ENCODE measurements at regions not wholly inside any gene's neighbourhood (a gene's known extent, or its start where the extent isn't known, plus 50 kb on each side); places are given as distances from the start of the nearest gene placed in this dataset.

GRCh38 chr7:34453150-34453549 is 204.9 kb upstream of the NPSR1 start:
- no peaks in the 10 kb centered on the region for H3K27me3 ChIP-seq (ENCODE audit: control insufficient read depth, insufficient read depth, low read length)
- WGBS (ENCODE audit: insufficient coverage, low lambda C conversion rate) = 75% methylated on average over 2 of the region's 2 CpGs
- no peak overlapping the region for H3K4me3 ChIP-seq (ENCODE audit: low read length)
- DNase-seq = no peak
- no peaks in the 10 kb centered on the region for H3K4me1 ChIP-seq (ENCODE audit: control insufficient read depth, insufficient read depth, low read length)
- H3K27ac ChIP-seq (ENCODE audit: low read length) = no peak overlapping the region
- H3K36me3 ChIP-seq (ENCODE audit: control insufficient read depth, insufficient read depth, low read length) = no peaks in the 10 kb centered on the region
- no peaks in the 10 kb centered on the region for H3K9me3 ChIP-seq (ENCODE audit: control insufficient read depth, low read depth, low read length)

- Histone ChIP-seq H3K27ac (ENCODE audit: low read length) (no peak overlapping the region), H3K36me3 (ENCODE audit: control insufficient read depth, insufficient read depth, low read length) (no peaks in the 10 kb centered on the region), H3K4me3 (ENCODE audit: low read length) (no peak overlapping the region), H3K4me1 (ENCODE audit: control insufficient read depth, insufficient read depth, low read length) (no peaks in the 10 kb centered on the region), H3K27me3 (ENCODE audit: control insufficient read depth, insufficient read depth, low read length) (no peaks in the 10 kb centered on the region), H3K9me3 (ENCODE audit: control insufficient read depth, low read depth, low read length) (no peaks in the 10 kb centered on the region)
- no CpG with 5 or more reads among the region's 4 CpGs for WGBS (ENCODE audit: insufficient coverage, low lambda C conversion rate)
- DNase-seq = no peak
These were observed 203.6 kb upstream of the NPSR1 start for GRCh38 chr7:34454381-34454780.

GRCh38 chr7:34457329-34457728 is 200.7 kb upstream of the NPSR1 start:
- no peaks in the 10 kb centered on the region for H3K36me3 ChIP-seq (ENCODE audit: control insufficient read depth, insufficient read depth, low read length)
- no peak for DNase-seq
- no peak overlapping the region for H3K27ac ChIP-seq (ENCODE audit: low read length)
- no CpG with 5 or more reads among the region's 7 CpGs for WGBS (ENCODE audit: insufficient coverage, low lambda C conversion rate)
- no peak overlapping the region for H3K4me3 ChIP-seq (ENCODE audit: low read length)
- H3K27me3 ChIP-seq (ENCODE audit: control insufficient read depth, insufficient read depth, low read length) = no peaks in the 10 kb centered on the region
- H3K9me3 ChIP-seq (ENCODE audit: control insufficient read depth, low read depth, low read length) = no peaks in the 10 kb centered on the region
- H3K4me1 ChIP-seq (ENCODE audit: control insufficient read depth, insufficient read depth, low read length) = no peaks in the 10 kb centered on the region

GRCh38 chr7:34463830-34464229 is 194.2 kb upstream of the NPSR1 start:
- DNase-seq = no peak
- no peaks in the 10 kb centered on the region for H3K4me1 ChIP-seq (ENCODE audit: control insufficient read depth, insufficient read depth, low read length)
- H3K4me3 ChIP-seq (ENCODE audit: low read length) = no peak overlapping the region
- H3K27me3 ChIP-seq (ENCODE audit: control insufficient read depth, insufficient read depth, low read length) = no peaks in the 10 kb centered on the region
- H3K9me3 ChIP-seq (ENCODE audit: control insufficient read depth, low read depth, low read length) = no peaks in the 10 kb centered on the region
- H3K36me3 ChIP-seq (ENCODE audit: control insufficient read depth, insufficient read depth, low read length) = no peaks in the 10 kb centered on the region
- no CpG with 5 or more reads among the region's 1 CpG for whole genome bisulfite sequencing (ENCODE audit: insufficient coverage, low lambda C conversion rate)
- H3K27ac ChIP-seq (ENCODE audit: low read length) = no peak overlapping the region

GRCh38 chr7:34471844-34472243 is 186.2 kb upstream of the NPSR1 start:
- Histone ChIP-seq H3K27ac (ENCODE audit: low read length) (no peak overlapping the region), H3K27me3 (ENCODE audit: control insufficient read depth, insufficient read depth, low read length) (no peaks in the 10 kb centered on the region), H3K4me3 (ENCODE audit: low read length) (no peak overlapping the region), H3K4me1 (ENCODE audit: control insufficient read depth, insufficient read depth, low read length) (no peaks in the 10 kb centered on the region), H3K36me3 (ENCODE audit: control insufficient read depth, insufficient read depth, low read length) (no peaks in the 10 kb centered on the region), H3K9me3 (ENCODE audit: control insufficient read depth, low read depth, low read length) (peaks cover 21% of the 10 kb centered on the region)
- no peak for DNase-seq

- no peak overlapping the region for H3K27ac ChIP-seq (ENCODE audit: low read length)
- H3K27me3 ChIP-seq (ENCODE audit: control insufficient read depth, insufficient read depth, low read length) = no peaks in the 10 kb centered on the region
- no peak overlapping the region for H3K4me3 ChIP-seq (ENCODE audit: low read length)
- no peak for DNase-seq
- no CpG with 5 or more reads among the region's 4 CpGs for WGBS (ENCODE audit: insufficient coverage, low lambda C conversion rate)
- no peaks in the 10 kb centered on the region for H3K9me3 ChIP-seq (ENCODE audit: control insufficient read depth, low read depth, low read length)
- no peaks in the 10 kb centered on the region for H3K36me3 ChIP-seq (ENCODE audit: control insufficient read depth, insufficient read depth, low read length)
- H3K4me1 ChIP-seq (ENCODE audit: control insufficient read depth, insufficient read depth, low read length) = no peaks in the 10 kb centered on the region
These were observed 171.6 kb upstream of the NPSR1 start for GRCh38 chr7:34486371-34486770.

- H3K27me3 ChIP-seq (ENCODE audit: control insufficient read depth, insufficient read depth, low read length) = no peaks in the 10 kb centered on the region
- no peak for DNase-seq
- no CpG with 5 or more reads among the region's 3 CpGs for WGBS (ENCODE audit: insufficient coverage, low lambda C conversion rate)
These were observed 170.5 kb upstream of the NPSR1 start for GRCh38 chr7:34487391-34488115.

GRCh38 chr7:34488766-34489165 is 169.3 kb upstream of the NPSR1 start:
- Histone ChIP-seq H3K27me3 (ENCODE audit: control insufficient read depth, insufficient read depth, low read length) (no peaks in the 10 kb centered on the region), H3K4me3 (ENCODE audit: low read length) (no peak overlapping the region), H3K36me3 (ENCODE audit: control insufficient read depth, insufficient read depth, low read length) (no peaks in the 10 kb centered on the region), H3K4me1 (ENCODE audit: control insufficient read depth, insufficient read depth, low read length) (no peaks in the 10 kb centered on the region), H3K27ac (ENCODE audit: low read length) (no peak overlapping the region), H3K9me3 (ENCODE audit: control insufficient read depth, low read depth, low read length) (no peaks in the 10 kb centered on the region)
- DNase-seq = no peak
- 80% methylated on average over 1 of the region's 4 CpGs for WGBS (ENCODE audit: insufficient coverage, low lambda C conversion rate)

More at GRCh38 chr7:34487391-34488115, 170.5 kb upstream of the NPSR1 start:
- Histone ChIP-seq H3K9me3 (ENCODE audit: control insufficient read depth, low read depth, low read length) (no peaks in the 10 kb centered on the region), H3K36me3 (ENCODE audit: control insufficient read depth, insufficient read depth, low read length) (no peaks in the 10 kb centered on the region), H3K4me3 (ENCODE audit: low read length) (no peak overlapping the region), H3K27ac (ENCODE audit: low read length) (no peak overlapping the region), H3K4me1 (ENCODE audit: control insufficient read depth, insufficient read depth, low read length) (no peaks in the 10 kb centered on the region)

GRCh38 chr7:34491899-34492298 is 166.1 kb upstream of the NPSR1 start:
- Histone ChIP-seq H3K9me3 (ENCODE audit: control insufficient read depth, low read depth, low read length) (no peaks in the 10 kb centered on the region), H3K27ac (ENCODE audit: low read length) (no peak overlapping the region), H3K36me3 (ENCODE audit: control insufficient read depth, insufficient read depth, low read length) (no peaks in the 10 kb centered on the region), H3K4me1 (ENCODE audit: control insufficient read depth, insufficient read depth, low read length) (no peaks in the 10 kb centered on the region), H3K27me3 (ENCODE audit: control insufficient read depth, insufficient read depth, low read length) (no peaks in the 10 kb centered on the region), H3K4me3 (ENCODE audit: low read length) (no peak overlapping the region)
- no CpG with 5 or more reads among the region's 3 CpGs for WGBS (ENCODE audit: insufficient coverage, low lambda C conversion rate)
- DNase-seq = no peak

GRCh38 chr7:34493752-34494151 is 164.3 kb upstream of the NPSR1 start:
- no peaks in the 10 kb centered on the region for H3K36me3 ChIP-seq (ENCODE audit: control insufficient read depth, insufficient read depth, low read length)
- WGBS (ENCODE audit: insufficient coverage, low lambda C conversion rate) = no CpG with 5 or more reads among the region's 4 CpGs
- no peak overlapping the region for H3K27ac ChIP-seq (ENCODE audit: low read length)
- no peaks in the 10 kb centered on the region for H3K4me1 ChIP-seq (ENCODE audit: control insufficient read depth, insufficient read depth, low read length)
- H3K9me3 ChIP-seq (ENCODE audit: control insufficient read depth, low read depth, low read length) = no peaks in the 10 kb centered on the region
- H3K4me3 ChIP-seq (ENCODE audit: low read length) = no peak overlapping the region
- H3K27me3 ChIP-seq (ENCODE audit: control insufficient read depth, insufficient read depth, low read length) = no peaks in the 10 kb centered on the region
- no peak for DNase-seq

GRCh38 chr7:34497153-34497777 is 160.8 kb upstream of the NPSR1 start:
- no peak overlapping the region for H3K4me3 ChIP-seq (ENCODE audit: low read length)
- no peaks in the 10 kb centered on the region for H3K36me3 ChIP-seq (ENCODE audit: control insufficient read depth, insufficient read depth, low read length)
- H3K27ac ChIP-seq (ENCODE audit: low read length) = no peak overlapping the region
- H3K9me3 ChIP-seq (ENCODE audit: control insufficient read depth, low read depth, low read length) = no peaks in the 10 kb centered on the region
- H3K27me3 ChIP-seq (ENCODE audit: control insufficient read depth, insufficient read depth, low read length) = no peaks in the 10 kb centered on the region
- DNase-seq = no peak
- WGBS (ENCODE audit: insufficient coverage, low lambda C conversion rate) = no CpG with 5 or more reads among the region's 4 CpGs
- H3K4me1 ChIP-seq (ENCODE audit: control insufficient read depth, insufficient read depth, low read length) = no peaks in the 10 kb centered on the region
